AG10803 (cell line): ENCODE measurements at regions not wholly inside any gene's neighbourhood (a gene's known extent, or its start where the extent isn't known, plus 50 kb on each side); places are given as distances from the start of the nearest gene placed in this dataset.

Experiments used
- DNase-seq: peaks from one replicate; pipeline ENCODE4 v3.0.0; 2010; ENCODE audit warnings: low read depth
- H3K4me3 ChIP-seq: 2 replicates; pipeline ENCODE4 v1.5.1; 2011; ENCODE audit warnings: mild to moderate bottlenecking, low read length, control low read depth
- CTCF ChIP-seq: conservative IDR thresholded peaks from 2 replicates; pipeline ENCODE4 v1.5.1; 2011; ENCODE audit warnings: mild to moderate bottlenecking, low read length, control low read depth, inconsistent platforms

- no peak overlapping the region for H3K4me3 ChIP-seq
- TF ChIP-seq CTCF: no peak
- no peak for DNase-seq
Measured at GRCh38 chr19:56960959-56961543, 120.5 kb upstream of the PEG3 start.

DNA sequence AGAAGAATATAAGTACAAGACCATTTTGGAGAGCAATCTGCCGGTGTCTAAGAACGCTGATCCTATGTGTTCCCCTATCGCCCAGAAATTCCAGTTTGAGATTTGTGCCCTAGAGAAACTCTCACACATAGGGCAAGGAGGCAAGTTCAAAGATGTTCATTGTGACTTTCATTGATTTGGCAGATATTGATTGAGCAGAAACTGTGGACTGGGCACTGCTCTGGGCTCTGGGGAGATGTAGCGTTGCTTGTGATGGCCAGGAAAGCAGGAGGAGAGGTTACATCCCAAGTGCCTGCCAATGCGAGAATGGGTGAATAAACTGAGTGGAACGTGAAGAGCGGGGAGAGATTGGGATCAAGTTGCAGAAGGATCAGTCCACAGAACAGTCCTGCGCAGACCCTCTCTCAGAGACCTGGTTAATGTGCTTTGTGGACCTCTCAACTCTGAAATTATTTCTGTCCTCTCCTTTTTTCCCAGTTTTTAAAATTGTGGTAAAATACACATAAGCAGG lies 123.9 kb upstream of the PEG3 start:
- no peak overlapping the region for H3K4me3 ChIP-seq
- TF ChIP-seq CTCF: no peak
- no peak for DNase-seq

DNA sequence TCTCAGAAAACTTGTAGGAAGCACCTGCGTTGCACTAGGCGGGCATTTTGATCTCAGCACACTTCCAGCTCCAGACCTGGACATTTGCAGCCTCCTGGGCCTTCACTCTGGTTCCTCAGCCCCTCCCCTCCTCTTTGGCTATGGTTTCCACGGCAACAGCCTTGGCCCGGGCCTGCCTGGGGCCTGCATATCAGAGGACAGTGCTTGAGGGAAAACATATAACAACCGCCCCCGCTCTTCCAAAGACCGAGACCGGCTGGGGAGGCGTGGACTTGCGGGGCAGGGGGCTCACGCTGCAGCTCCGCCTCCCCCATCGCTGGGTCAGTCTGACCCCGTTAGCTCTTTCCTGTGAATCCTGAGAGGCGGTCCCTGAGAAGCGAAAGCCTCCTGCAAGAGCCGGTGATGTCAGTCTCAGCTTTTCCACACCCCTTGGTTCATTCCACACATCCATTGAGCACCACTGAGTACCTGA lies 125.7 kb upstream of the PEG3 start:
- H3K4me3 ChIP-seq: no peak overlapping the region
- no peak for TF ChIP-seq CTCF
- no peak for DNase-seq

GRCh38 chr19:56966697-56967299 lies 126.3 kb upstream of the PEG3 start:
- no peak overlapping the region for H3K4me3 ChIP-seq
- no peak for DNase-seq
- TF ChIP-seq CTCF: no peak

GRCh38 chr19:56969156-56969555 lies 128.6 kb upstream of the PEG3 start:
- no peak for DNase-seq
- no peak for TF ChIP-seq CTCF
- no peak overlapping the region for H3K4me3 ChIP-seq

- TF ChIP-seq CTCF: no peak
- no peak for DNase-seq
- H3K4me3 ChIP-seq: no peak overlapping the region
Measured at GRCh38 chr19:56969759-56970178, 129.2 kb upstream of the PEG3 start.

- TF ChIP-seq CTCF: no peak
- H3K4me3 ChIP-seq: no peak overlapping the region
Measured at GRCh38 chr19:56971230-56971629, 130.7 kb upstream of the PEG3 start.

More at GRCh38 chr19:56971230-56971629, 130.7 kb upstream of the PEG3 start:
- no peak for DNase-seq
